Osteocyte (in vitro differentiated cells): ENCODE measurements at regions not wholly inside any gene's neighbourhood (a gene's known extent, or its start where the extent isn't known, plus 50 kb on each side); places are given as distances from the start of the nearest gene placed in this dataset.

Source experiments
- DNase-seq: peaks from one replicate; pipeline ENCODE4 v3.0.0; 2021; ENCODE audit warnings: mixed read lengths; ENCODE audit not compliant: unreplicated experiment; ENCODE audit errors: extremely low spot score
- H3K27ac Mint-ChIP-seq: one replicate; pipeline ENCODE4 v1.8.0; 2021; ENCODE audit warnings: mild to moderate bottlenecking, mixed read lengths; ENCODE audit not compliant: unreplicated experiment
- H3K27me3 Mint-ChIP-seq: one replicate; pipeline ENCODE4 v1.8.0; 2021; ENCODE audit warnings: mixed read lengths; ENCODE audit not compliant: unreplicated experiment
- H3K36me3 Mint-ChIP-seq: one replicate; pipeline ENCODE4 v1.8.0; 2021; ENCODE audit warnings: mixed read lengths; ENCODE audit not compliant: unreplicated experiment
- H3K4me1 Mint-ChIP-seq: one replicate; pipeline ENCODE4 v1.8.0; 2021; ENCODE audit warnings: mixed read lengths; ENCODE audit not compliant: unreplicated experiment
- H3K4me3 Mint-ChIP-seq: one replicate; pipeline ENCODE4 v1.8.0; 2021; ENCODE audit warnings: mild to moderate bottlenecking, moderate library complexity, mixed read lengths; ENCODE audit not compliant: unreplicated experiment
- H3K9me3 Mint-ChIP-seq: one replicate; pipeline ENCODE4 v1.8.0; 2021; ENCODE audit warnings: mixed read lengths; ENCODE audit not compliant: unreplicated experiment
- TF ChIP-seq, protein P1 (sequence below): fragments of 200-600 bp; sonication (generic); IDR thresholded peaks from 2 replicates; pipeline ENCODE4 v1.5.0; 2021; ENCODE audit warnings: antibody characterized with exemption, mild to moderate bottlenecking, moderate library complexity

DNA sequence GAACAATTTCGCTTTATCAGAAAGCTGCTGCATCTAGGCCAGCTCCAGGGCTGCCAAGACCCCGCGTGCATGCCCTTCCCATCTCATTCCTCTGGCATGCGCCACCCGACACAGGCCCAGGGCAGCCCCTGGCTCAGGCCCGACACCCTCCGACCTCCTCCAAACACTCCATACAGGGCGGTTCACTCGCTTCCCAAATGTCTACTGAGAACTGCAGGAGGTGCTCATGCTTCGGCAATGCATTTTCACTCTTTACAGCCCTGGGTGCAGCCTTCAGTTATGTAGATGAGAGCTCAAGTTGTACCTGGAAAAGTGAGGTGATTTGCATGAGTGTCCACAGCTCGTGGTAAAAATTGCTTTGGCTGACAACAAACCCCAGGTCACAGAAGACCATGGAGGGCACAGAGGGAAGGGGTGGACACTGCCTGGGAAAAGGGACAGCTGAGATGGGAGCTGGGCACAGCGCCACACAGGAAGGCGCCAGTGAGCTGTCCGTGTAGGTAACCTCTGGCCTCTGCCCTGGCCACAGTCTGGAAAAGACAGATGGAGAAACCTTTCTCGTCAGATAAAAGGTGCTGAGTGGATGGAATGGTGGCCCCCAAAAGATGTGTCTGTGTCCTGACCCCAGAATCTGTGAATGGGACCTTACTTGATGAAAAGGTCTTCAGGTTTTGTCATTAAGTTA lies 1351.9 kb downstream of the BRD1 start:
- no peak overlapping the region for H3K27ac Mint-ChIP-seq
- H3K27me3 Mint-ChIP-seq = peaks cover 3% of the 10 kb centered on the region
- no peaks in the 10 kb centered on the region for H3K9me3 Mint-ChIP-seq
- no peaks in the 10 kb centered on the region for H3K36me3 Mint-ChIP-seq
- DNase-seq = peak; percentile 80
- H3K4me3 Mint-ChIP-seq = no peak overlapping the region
- TF ChIP-seq, protein P1, sequence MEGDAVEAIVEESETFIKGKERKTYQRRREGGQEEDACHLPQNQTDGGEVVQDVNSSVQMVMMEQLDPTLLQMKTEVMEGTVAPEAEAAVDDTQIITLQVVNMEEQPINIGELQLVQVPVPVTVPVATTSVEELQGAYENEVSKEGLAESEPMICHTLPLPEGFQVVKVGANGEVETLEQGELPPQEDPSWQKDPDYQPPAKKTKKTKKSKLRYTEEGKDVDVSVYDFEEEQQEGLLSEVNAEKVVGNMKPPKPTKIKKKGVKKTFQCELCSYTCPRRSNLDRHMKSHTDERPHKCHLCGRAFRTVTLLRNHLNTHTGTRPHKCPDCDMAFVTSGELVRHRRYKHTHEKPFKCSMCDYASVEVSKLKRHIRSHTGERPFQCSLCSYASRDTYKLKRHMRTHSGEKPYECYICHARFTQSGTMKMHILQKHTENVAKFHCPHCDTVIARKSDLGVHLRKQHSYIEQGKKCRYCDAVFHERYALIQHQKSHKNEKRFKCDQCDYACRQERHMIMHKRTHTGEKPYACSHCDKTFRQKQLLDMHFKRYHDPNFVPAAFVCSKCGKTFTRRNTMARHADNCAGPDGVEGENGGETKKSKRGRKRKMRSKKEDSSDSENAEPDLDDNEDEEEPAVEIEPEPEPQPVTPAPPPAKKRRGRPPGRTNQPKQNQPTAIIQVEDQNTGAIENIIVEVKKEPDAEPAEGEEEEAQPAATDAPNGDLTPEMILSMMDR = no peak
- peaks cover 15% of the 10 kb centered on the region for H3K4me1 Mint-ChIP-seq

DNA sequence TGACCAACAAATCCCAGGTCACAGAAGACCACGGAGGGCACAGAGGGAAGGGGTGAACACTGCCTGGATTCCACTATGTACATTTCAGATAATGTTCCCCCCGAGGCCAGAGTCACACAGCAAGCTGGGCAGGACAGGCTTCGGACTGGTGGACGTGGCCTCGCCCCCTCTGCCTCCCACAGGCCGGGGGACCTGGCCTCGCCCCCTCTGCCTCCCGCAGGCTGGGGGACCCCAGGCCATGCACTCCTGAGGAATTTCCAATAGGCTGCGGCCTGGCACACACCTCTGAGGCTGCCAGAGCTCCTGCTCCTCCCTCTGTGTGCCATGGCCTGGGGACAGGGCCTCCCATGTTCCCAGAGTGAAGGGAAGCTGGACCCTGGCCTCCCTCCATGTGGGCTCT lies 1352.8 kb downstream of the BRD1 start:
- H3K4me1 Mint-ChIP-seq = peaks cover 14% of the 10 kb centered on the region
- peaks cover 3% of the 10 kb centered on the region for H3K27me3 Mint-ChIP-seq
- H3K9me3 Mint-ChIP-seq = no peaks in the 10 kb centered on the region
- peak; percentile 72 for DNase-seq
- no peak overlapping the region for H3K4me3 Mint-ChIP-seq
- no peaks in the 10 kb centered on the region for H3K36me3 Mint-ChIP-seq
- no peak overlapping the region for H3K27ac Mint-ChIP-seq
- TF ChIP-seq, protein P1 = no peak

DNA sequence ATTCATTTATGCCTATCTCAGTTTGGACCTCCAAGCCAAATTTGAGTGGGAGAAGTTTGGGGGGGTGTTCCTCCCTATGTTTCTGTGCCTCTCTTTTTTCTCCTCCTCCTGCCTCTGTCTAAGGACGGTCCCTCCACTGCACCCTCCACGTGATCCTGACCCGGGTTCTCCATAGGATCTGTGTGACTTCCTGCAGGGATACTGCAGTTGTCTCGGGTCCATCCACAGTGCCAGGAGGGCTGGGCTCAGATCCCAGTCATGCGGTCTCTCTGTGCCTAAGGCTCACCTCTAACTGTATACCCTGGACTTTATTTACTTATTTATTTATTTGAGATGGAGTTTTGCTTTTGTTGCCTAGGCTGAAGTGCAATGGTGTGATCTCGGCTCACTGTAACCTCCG lies 1354.5 kb downstream of the BRD1 start:
- Mint-ChIP-seq H3K4me1 (peaks cover 14% of the 10 kb centered on the region), H3K36me3 (no peaks in the 10 kb centered on the region), H3K4me3 (no peak overlapping the region), H3K27me3 (peaks cover 3% of the 10 kb centered on the region), H3K27ac (no peak overlapping the region), H3K9me3 (no peaks in the 10 kb centered on the region)
- TF ChIP-seq, protein P1 = no peak
- DNase-seq = no peak

DNA sequence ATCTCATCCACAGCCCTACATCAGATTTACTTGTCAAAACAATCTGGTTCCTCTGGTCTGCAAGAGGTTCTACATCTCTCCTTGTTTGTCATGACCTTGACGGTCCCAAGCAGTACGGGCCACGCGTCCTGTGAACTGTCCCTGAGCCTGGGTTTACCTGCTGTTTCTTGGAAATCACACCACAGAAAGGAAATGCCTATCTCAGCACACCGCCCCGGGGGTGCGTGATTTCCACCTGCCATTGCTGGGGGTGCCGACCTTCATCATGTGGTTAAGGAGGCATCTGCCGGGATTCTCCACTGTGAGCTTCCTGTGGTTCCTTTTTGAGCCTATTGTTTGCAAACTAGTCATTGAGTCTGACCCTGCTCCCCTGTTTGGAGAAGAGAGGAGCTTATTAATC lies 1363.4 kb downstream of the BRD1 start:
- Mint-ChIP-seq H3K27ac (no peak overlapping the region), H3K27me3 (peaks cover 6% of the 10 kb centered on the region), H3K4me3 (no peak overlapping the region), H3K9me3 (no peaks in the 10 kb centered on the region), H3K36me3 (no peaks in the 10 kb centered on the region), H3K4me1 (no peaks in the 10 kb centered on the region)
- no peak for DNase-seq
- TF ChIP-seq, protein P1 = no peak

DNA sequence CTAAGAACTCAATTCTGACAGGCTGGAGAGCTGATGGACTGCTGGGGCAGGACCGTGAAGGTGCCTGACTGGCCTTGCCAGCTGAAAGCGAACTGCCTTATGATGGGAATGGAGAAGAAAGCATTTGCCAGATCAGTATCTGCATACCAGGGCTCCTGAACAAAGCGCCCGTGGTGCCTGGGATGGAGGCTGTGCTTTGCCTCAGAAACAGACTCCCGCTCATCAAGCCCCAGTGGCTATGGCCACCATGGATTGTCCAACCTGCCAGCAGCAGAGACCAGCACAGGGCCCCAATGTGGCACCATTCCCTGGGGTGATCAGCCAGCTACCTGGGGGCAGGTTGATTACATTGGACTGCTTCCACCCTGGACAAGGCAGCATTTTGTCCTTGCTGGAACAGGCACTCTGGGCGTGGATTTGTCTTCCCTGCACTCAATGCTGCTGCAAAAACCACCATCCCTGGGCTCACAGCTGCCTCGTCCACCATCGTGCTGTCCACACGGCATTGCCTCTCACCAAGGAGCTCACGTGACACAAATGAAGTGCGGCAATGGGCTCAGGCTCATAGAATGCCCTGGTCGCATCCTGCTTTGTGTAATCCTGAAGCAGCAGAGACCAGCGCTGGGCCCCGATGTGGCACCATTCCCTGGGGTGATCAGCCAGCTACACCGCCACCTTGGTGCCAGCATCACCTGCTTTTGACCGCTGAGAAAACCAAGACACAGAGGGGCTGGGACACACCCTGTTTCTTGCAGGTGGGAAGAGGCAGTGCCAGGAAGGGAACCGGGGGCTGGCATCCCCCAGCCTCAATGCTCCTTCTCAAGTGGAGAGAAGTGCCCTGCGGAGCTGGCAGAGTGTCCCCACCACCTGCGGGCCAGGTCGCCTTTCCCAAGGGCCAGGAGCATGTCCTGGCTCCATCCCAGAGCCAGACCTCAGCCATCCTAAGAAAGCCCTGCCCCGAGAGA lies 1367.5 kb downstream of the BRD1 start:
- H3K9me3 Mint-ChIP-seq = no peaks in the 10 kb centered on the region
- H3K4me3 Mint-ChIP-seq = no peak overlapping the region
- no peak for DNase-seq
- H3K36me3 Mint-ChIP-seq = no peaks in the 10 kb centered on the region
- peaks cover 6% of the 10 kb centered on the region for H3K27me3 Mint-ChIP-seq
- TF ChIP-seq, protein P1 = no peak
- H3K27ac Mint-ChIP-seq = no peak overlapping the region
- H3K4me1 Mint-ChIP-seq = peaks cover 2% of the 10 kb centered on the region
